Cardiac muscle cell (in vitro differentiated cells and primary cell): ENCODE measurements at regions not wholly inside any gene's neighbourhood (a gene's known extent, or its start where the extent isn't known, plus 50 kb on each side); places are given as distances from the start of the nearest gene placed in this dataset.

Experiments
- DNase-seq, 2 donors: peaks; one replicate each; pipeline versions ENCODE4 v3.0.0 to v3.0.0-alpha.2; 2010 to 2017; ENCODE audit warnings: low read depth in 1 of 2, low spot score in 1 of 2
- H3K27ac ChIP-seq: fragments of 200-600 bp; sonication (generic); 2 replicates; pipeline ENCODE4 v1.5.1; 2016
- H3K27me3 ChIP-seq: fragments of 200-600 bp; sonication (generic); 2 replicates; pipeline ENCODE4 v1.6.0; 2016; ENCODE audit warnings: control low read depth
- H3K36me3 ChIP-seq: fragments of 200-600 bp; sonication (generic); 2 replicates; pipeline ENCODE4 v1.5.1; 2016; ENCODE audit warnings: control low read depth
- H3K4me1 ChIP-seq: fragments of 200-600 bp; sonication (generic); 2 replicates; pipeline ENCODE4 v1.8.1; 2017; ENCODE audit warnings: low read depth, mild to moderate bottlenecking, mixed run types
- H3K4me3 ChIP-seq: fragments of 200-600 bp; sonication (generic); 2 replicates; pipeline ENCODE4 v1.5.1; 2016; ENCODE audit warnings: mild to moderate bottlenecking
- H3K9me3 ChIP-seq: fragments of 200-600 bp; sonication (generic); 2 replicates; pipeline ENCODE4 v1.5.1; 2017; ENCODE audit warnings: low read depth, mild to moderate bottlenecking, control low read depth
- TF ChIP-seq, protein P1 (sequence below): IDR thresholded peaks from 2 replicates; pipeline ENCODE4 v1.5.1; 2012; ENCODE audit warnings: low read depth, mild to moderate bottlenecking, low read length

DNA sequence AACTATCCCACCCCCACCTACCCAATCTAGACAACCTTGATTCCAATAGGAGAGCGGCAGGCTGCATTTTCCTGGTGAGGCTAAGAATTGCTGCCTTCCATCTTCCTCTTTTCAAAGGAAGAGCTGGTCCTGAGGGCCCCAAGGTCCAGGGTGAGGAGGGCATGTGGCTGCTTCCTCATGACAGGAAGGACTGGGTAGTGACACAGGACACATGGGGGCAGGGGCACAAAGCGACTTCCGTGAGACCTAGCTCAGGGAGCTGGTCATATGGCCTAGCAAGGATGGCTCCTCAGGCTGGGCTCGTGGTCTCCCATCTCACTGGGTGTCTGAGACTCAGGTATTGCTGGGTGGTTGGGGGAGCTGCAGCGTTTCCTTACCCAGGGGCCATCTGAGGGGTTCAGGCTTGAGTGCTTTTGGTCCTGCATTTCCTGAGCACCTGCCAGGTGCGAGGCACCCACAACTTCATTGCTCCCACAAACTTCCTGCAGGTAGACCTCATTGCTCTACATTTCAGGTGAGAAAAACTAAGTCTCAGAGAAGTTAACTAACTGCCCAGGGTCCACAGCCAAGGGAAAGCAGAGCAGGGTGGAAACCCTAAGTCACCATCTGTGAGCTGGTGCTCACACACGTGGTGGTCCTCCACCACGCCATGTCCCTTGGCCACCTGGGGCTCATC lies 160.0 kb upstream of the TLE3 start:
- H3K4me3 ChIP-seq = no peak overlapping the region
- peaks cover 32% of the 10 kb centered on the region for H3K27me3 ChIP-seq
- peaks cover 6% of the 10 kb centered on the region for H3K4me1 ChIP-seq
- no peak for DNase-seq
- TF ChIP-seq, protein P1, sequence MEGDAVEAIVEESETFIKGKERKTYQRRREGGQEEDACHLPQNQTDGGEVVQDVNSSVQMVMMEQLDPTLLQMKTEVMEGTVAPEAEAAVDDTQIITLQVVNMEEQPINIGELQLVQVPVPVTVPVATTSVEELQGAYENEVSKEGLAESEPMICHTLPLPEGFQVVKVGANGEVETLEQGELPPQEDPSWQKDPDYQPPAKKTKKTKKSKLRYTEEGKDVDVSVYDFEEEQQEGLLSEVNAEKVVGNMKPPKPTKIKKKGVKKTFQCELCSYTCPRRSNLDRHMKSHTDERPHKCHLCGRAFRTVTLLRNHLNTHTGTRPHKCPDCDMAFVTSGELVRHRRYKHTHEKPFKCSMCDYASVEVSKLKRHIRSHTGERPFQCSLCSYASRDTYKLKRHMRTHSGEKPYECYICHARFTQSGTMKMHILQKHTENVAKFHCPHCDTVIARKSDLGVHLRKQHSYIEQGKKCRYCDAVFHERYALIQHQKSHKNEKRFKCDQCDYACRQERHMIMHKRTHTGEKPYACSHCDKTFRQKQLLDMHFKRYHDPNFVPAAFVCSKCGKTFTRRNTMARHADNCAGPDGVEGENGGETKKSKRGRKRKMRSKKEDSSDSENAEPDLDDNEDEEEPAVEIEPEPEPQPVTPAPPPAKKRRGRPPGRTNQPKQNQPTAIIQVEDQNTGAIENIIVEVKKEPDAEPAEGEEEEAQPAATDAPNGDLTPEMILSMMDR = no peak
- H3K9me3 ChIP-seq = no peaks in the 10 kb centered on the region
- H3K27ac ChIP-seq = no peak overlapping the region
- no peaks in the 10 kb centered on the region for H3K36me3 ChIP-seq

DNA sequence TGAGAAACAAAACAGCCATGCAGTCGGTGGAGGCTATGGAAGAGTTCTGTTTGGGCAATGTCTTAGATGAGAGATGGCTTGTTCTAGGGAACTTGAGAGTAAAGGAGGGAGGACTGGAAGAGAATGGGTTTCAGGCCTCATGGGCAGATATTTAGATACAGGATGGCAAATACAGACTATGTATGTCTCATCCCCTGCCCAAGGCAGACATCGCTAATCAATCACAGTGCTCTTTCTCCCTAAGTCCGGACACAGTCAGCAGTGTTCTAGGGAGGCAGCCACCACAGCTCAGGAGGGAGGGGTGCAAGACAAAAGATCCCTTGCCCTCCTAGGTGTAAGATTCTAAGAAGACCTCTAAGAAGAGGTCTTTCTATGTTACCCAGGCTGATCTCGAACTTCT lies 159.3 kb upstream of the TLE3 start:
- peaks cover 37% of the 10 kb centered on the region for H3K27me3 ChIP-seq
- H3K27ac ChIP-seq = no peak overlapping the region
- peaks cover 6% of the 10 kb centered on the region for H3K4me1 ChIP-seq
- no peaks in the 10 kb centered on the region for H3K36me3 ChIP-seq
- no peaks in the 10 kb centered on the region for H3K9me3 ChIP-seq
- no peak for DNase-seq
- no peak overlapping the region for H3K4me3 ChIP-seq
- TF ChIP-seq, protein P1 = no peak

DNA sequence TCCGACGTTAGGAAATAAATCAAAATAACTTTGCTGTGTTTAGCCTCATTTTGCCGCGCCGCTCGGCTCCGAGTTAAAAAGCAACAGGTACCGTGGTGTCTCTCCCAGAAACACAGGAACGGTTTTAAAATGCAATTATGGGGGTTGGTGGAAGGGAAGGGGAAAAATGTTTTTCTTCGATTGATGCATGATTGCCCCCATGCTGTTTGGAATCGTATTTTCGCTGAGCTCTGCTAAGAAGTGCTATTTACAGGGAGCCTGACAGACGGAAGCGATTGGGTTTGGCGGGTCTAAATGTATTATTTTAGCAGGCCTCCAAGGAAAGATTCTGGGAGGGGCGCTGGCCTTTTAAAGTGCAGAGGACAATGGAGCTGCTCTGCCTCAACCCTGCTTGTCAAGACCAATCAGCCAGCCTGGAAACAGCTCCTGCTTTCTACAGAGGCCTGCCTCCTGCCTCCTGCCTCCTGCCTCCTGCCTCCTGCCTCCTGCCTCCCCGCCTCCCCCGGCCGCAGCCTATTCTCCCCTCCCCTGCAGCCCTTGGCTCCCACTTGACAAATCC lies 156.7 kb upstream of the TLE3 start:
- H3K27me3 ChIP-seq = peaks cover 33% of the 10 kb centered on the region
- no peak for DNase-seq
- H3K4me3 ChIP-seq = no peak overlapping the region
- no peaks in the 10 kb centered on the region for H3K9me3 ChIP-seq
- no peak overlapping the region for H3K27ac ChIP-seq
- H3K4me1 ChIP-seq = peaks cover 6% of the 10 kb centered on the region
- TF ChIP-seq, protein P1 = no peak
- no peaks in the 10 kb centered on the region for H3K36me3 ChIP-seq

DNA sequence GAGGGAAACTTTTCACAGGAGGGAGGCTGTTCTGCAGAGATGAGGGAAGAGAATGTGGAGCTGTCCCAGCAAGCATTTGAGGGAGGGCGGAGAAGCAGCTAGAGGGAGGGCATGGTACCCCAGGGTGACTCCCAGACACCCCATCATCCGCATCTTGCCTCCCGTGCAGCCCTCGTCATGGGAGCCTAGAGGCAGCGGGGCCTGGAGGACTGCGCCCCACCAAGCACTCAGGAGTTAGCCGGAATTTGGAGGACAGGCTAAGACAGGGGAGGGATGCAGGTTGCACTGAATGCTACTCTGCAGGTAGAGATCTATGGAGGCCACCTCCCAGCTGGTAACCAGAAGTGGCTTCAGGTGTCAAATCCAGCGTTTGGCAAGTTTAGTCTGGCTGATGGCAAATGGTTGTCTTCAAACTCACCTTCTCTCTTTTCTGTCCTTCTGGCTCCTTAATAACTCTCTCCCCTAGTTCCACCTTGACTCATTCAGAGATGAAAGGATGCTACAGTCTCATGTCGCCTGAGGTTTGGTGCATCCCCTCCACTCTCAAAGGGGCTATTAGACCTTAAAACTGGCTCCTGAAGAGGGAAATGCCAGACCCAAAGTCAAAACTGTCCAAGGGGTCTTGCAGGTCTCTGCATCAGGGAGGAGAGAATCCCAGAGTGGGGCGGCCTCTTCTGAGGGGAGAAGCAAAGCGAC lies 155.9 kb upstream of the TLE3 start:
- H3K4me1 ChIP-seq = peaks cover under 1% of the 10 kb centered on the region
- TF ChIP-seq, protein P1 = no peak
- no peak overlapping the region for H3K4me3 ChIP-seq
- H3K9me3 ChIP-seq = no peaks in the 10 kb centered on the region
- no peak for DNase-seq
- H3K27me3 ChIP-seq = peaks cover 33% of the 10 kb centered on the region
- H3K27ac ChIP-seq = no peak overlapping the region
- H3K36me3 ChIP-seq = no peaks in the 10 kb centered on the region

DNA sequence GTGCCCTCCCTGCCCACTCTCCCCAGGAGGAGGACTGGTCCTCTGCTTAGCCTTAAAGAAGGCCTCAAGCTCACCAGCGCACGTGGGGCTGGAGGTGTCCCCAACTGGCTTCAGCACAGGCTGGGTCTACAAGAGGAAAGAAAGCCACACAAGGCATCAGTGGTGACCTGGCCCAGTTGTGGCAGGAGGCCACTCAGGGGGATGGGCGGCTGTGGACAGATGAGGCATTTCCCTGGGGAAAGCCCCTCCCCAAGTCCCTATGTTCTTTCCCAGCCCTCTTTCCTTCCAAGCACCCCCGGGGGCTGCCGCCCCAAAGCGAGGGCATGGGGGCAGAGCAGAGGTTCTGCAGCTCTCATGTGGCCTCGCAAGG lies 155.2 kb upstream of the TLE3 start:
- Histone ChIP-seq H3K4me1 (no peaks in the 10 kb centered on the region), H3K27me3 (peaks cover 33% of the 10 kb centered on the region), H3K9me3 (no peaks in the 10 kb centered on the region), H3K36me3 (no peaks in the 10 kb centered on the region), H3K27ac (no peak overlapping the region), H3K4me3 (no peak overlapping the region)
- TF ChIP-seq, protein P1 = no peak
- DNase-seq = no peak
